HS-5 (cell line): ENCODE measurements at regions not wholly inside any gene's neighbourhood (a gene's known extent, or its start where the extent isn't known, plus 50 kb on each side); places are given as distances from the start of the nearest gene placed in this dataset.
"Not testable (repeated sequence)": the region's sequence is repeated elsewhere in the genome, so short reads cannot be mapped to it uniquely, and the experiment has no call there.

Experiments
- DNase-seq: peaks from one replicate; pipeline ENCODE4 v3.0.0-alpha.2; 2012; ENCODE audit warnings: low read depth

DNA sequence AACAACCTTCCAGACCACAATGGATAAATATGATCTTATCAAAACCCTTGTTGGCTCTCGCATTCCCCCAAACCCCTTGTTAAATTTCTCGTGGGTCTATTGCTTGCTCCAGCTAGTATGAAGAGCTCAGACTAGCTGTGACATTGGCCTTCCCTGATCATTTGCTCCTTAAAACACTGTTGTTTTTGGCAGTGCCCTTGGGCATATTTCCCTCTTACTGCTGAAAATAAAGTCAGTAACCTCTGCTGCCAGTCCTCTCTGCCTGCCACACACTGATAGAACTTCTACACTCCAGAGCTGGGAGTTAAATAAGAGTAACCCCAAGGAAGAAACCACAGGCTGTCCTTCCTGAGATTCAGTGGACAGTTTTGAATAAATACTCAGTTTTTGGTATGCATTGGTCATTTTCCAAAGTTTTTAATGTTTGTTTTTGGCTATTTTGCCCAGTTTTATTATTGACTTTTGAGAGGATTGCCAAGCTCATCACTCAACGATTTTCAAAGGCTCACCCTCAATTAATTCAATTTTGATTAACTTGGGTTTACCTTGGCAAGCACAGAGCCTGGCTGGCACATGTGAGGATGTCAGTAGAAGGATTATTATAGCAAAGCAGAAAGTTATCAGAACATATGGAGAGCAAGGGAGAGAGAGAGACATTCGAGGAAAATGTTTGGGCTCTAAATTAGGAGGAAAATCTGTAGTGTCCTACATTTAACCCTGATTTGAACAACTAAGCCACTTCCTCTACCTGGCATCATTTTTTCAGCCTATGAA is 84.3 kb upstream of the SYN3 start:
- DNase-seq = no peak

- DNase-seq = no peak
These were observed 81.8 kb upstream of the SYN3 start for GRCh38 chr22:33139937-33140336.

- not testable (repeated sequence) for DNase-seq
These were observed 80.2 kb upstream of the SYN3 start for GRCh38 chr22:33138333-33138732.

DNA sequence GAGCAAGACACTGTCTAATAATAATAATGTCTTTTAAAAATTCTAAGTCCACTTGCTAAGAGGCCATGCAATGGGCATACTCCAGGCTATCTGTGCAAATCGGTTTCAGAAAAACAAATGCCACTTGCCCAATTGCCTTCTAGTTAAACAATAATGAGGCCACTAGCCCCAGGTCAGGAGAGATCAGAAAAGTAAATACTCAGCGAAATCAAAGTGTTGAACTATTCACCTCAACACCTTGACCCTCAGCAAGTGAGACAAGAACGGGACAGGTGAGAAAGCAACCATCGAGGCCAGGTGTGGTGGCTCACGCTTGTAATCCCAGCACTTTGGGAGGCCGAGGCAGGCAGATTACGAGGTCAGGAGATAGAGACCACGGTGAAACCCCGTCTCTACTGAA is 72.3 kb upstream of the SYN3 start:
- DNase-seq = no peak

- DNase-seq = no peak
These were observed 71.4 kb upstream of the SYN3 start for GRCh38 chr22:33129621-33130020.

GRCh38 chr22:33126881-33127280 is 68.7 kb upstream of the SYN3 start:
- no peak for DNase-seq

GRCh38 chr22:33124471-33124870 is 66.3 kb upstream of the SYN3 start:
- DNase-seq = no peak

DNA sequence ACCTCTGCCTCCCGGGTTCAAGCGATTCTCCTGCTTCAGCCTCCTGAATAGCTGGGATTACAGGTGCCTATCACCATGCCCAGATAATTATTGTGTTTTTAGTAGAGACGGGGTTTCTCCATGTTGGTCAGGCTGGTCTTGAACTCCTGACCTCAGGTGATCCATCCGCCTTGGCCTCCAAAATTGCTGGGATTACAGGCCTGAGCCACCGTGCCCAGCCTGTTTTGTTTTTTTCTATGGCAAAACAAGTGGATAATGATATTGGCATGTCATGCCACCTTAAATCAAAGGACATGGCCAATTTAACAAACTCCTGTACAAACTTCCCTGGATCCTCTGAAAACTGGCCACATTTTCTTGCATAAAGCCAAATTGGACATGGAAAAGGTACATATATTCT is 64.3 kb upstream of the SYN3 start:
- peak; percentile 13 for DNase-seq

DNA sequence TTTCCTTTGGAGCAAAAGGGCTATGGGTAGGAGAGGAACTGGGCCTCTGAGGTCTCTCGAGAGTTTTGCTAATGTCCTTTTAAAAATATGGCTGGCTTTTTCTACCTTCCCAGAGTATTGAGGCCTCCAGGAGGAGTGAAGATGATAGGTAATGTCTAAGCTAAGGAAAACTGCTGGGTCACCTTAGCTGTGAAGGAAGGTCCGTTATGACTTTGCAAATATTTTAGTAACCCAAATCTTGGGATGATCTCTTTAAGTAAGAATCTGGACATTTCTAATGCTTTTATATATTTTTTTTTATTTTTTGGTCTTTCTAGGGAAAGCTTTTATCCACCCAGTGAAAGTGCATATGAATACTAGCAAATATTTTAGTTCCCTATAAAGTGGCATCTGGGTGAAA is 60.9 kb upstream of the SYN3 start:
- no peak for DNase-seq

DNA sequence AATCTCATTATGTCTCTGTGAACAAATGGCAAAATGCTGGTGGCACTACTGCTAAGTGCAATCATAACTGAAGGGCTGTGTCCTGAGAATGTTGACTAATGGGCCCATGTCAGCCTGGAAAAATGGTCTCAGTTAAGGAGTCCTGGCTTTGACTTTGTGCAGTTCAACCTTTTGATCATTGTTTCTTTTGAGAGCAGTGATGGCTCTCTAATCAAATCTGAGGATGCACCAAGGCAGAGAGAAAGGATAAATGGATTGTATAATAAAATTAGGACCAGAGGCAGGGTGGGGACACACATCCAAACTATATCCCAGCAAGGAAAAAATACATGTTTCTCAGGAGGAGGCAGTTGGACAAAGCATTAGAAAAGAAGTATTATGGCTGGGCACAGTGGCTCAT is 59.6 kb upstream of the SYN3 start:
- no peak for DNase-seq

DNA sequence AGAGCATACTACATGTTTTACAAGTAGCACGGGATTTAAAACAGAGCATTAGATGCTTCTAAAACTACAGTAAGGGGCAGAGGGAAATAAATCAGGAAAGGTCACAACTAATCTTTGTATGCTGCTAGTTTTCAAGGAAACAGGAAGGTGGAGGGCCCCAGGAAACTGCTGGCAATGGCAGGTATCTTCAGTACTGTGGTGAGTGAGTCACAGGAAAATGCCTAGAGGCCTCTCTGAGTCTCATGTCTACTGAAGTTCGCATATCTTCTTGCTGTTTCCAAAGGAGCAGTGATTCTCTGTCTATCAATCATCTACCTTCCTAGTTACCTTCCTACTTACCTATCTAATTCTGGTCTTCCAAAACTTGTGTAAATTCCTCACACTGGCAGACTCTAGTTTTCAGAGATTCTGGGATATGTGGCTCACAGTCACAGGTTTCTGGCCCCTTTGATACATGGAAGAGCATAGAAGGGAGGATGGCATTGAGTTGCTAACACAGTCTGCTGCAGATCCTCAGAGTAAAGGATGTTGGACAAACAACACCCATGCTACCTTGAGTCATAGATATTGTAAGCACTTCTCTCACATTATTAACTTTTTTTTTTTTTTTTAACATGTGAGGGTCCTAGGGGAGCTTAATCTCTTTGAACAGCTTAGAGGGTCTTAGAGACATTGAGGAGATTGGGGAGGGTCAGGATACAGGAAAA is 58.8 kb upstream of the SYN3 start:
- DNase-seq = no peak

- no peak for DNase-seq
These were observed 56.4 kb upstream of the SYN3 start for GRCh38 chr22:33114565-33114964.

DNA sequence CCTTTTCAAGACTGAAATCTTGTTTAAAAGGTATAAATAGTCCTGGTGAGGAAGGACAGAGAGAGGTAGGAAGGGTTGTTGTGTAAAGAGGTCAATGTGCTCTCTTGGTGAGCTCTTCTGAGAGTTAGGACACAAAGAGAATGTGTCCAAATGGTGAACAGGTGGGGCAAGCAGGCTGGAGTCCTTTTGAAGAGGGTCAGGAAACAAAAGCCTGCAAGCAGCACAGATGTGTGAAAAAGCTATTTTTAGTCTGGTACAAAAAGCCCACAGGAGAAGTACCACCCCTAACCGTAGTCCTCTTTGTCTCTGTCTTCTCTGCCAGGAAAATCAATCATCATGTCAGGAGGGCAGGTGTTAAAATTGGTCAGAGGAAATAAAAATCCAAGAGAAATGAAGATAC is 54.4 kb upstream of the SYN3 start:
- DNase-seq = no peak

DNA sequence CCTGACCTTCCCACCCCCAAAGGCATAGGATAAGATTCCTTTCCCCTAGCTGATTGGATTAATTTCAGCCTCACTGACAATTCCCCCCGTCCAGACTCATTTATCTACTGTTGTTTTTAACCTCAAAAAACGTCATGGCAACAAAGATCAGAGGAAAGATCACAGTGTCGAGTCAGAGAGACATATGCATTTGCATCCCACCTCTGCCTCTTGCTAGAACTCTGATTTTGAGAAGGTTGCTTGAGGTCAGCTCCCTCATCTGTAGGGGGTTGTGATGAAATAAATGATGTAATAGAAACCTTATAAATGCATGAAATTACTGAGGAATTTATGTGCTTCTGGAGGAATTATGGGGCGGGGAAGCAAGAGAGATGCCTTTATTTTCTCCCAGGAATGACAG is 53.3 kb upstream of the SYN3 start:
- no peak for DNase-seq

DNA sequence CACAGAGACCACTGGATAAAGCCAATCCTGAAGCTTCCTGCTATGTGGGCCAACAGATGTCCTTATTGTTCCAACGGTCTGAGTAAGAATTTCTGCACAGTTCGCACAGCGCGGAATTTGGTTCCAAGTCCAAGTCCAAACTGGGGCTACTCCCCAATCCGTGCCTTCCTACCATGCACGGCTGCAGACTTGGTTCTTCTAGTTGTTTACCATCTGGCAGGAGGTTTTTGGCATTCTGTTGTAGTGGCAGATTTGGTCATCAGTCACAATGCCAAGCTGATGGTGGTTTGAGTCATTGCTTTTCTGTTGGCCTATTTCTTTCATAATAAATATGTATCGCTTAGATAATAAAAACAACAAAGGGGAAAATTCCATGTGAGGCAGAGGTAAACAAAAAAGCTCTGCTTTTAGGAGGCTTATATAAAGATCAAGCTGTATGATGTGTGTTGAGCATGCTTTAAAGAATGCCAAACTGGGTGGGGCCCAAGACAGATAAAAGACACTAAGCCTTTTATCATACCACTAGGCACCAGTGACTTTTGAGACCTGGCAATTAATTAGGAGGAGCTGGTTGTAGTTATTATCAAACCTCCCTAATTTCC is 52.5 kb upstream of the SYN3 start:
- DNase-seq = no peak

- DNase-seq = no peak
These were observed 51.6 kb upstream of the SYN3 start for GRCh38 chr22:33109514-33110430.

DNA sequence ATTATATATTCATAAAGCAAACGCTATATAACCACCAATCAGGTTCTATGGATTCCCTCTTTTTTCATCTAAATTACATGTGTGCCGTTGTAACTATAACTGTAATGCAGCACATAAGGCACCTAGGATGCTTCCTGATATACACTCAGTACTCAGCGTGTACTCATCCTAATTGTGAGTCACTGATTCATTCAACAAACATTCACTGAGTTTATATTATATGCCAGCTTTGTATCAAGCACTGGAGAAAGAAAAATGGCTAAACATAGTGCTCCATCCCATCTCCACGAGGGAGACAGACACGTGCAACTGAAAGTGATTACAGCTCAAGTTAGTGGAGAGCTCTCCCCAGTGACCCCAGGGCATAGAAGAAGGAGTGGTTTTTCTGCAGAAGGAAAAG is 49.9 kb upstream of the SYN3 start:
- no peak for DNase-seq
